SU-DHL-6 (cell line): ENCODE measurements at regions not wholly inside any gene's neighbourhood (a gene's known extent, or its start where the extent isn't known, plus 50 kb on each side); places are given as distances from the start of the nearest gene placed in this dataset.

Experiments used
- EZH2phosphoT487 ChIP-seq: fragments of 200-600 bp; sonication (generic), shearing (Covaris generic); conservative IDR thresholded peaks from 2 replicates; pipeline ENCODE4 v1.6.1; 2018; ENCODE audit warnings: mild to moderate bottlenecking, antibody characterized with exemption, low read length, moderate library complexity, mixed read lengths
- TF ChIP-seq, protein P1 (sequence below): fragments of 200-600 bp; sonication (generic); IDR thresholded peaks from one replicate; pipeline ENCODE4 v1.5.1; 2017; ENCODE audit warnings: antibody characterized with exemption, mild to moderate bottlenecking, low read length, moderate library complexity; ENCODE audit not compliant: insufficient read depth, poor library complexity, severe bottlenecking

DNA sequence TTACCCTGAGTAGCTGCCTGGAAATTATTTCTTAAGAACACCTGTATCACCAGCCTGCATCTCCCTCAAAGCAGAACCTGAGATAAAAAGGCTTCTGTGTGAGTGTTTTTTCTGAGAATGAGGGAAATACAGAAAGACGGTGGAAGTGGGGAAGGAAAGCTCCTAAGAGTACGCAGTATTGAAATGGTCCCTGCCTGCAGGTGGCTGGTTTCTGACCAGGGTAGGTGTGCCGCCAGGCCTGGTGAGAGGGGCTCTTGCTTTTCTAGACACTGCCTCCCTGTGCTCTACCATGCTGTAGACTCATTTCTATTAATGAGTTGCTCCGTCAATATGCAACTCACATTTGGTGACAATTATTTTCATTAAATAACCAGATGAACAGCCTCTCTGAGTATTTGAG, 201.7 kb downstream of the MAP2K4 start:
- TF ChIP-seq, protein P1, sequence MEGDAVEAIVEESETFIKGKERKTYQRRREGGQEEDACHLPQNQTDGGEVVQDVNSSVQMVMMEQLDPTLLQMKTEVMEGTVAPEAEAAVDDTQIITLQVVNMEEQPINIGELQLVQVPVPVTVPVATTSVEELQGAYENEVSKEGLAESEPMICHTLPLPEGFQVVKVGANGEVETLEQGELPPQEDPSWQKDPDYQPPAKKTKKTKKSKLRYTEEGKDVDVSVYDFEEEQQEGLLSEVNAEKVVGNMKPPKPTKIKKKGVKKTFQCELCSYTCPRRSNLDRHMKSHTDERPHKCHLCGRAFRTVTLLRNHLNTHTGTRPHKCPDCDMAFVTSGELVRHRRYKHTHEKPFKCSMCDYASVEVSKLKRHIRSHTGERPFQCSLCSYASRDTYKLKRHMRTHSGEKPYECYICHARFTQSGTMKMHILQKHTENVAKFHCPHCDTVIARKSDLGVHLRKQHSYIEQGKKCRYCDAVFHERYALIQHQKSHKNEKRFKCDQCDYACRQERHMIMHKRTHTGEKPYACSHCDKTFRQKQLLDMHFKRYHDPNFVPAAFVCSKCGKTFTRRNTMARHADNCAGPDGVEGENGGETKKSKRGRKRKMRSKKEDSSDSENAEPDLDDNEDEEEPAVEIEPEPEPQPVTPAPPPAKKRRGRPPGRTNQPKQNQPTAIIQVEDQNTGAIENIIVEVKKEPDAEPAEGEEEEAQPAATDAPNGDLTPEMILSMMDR = no peak
- TF ChIP-seq EZH2phosphoT487 = no peak
